ENCODE measurements at regions not wholly inside any gene's neighbourhood (a gene's known extent, or its start where the extent isn't known, plus 50 kb on each side); places are given as distances from the start of the nearest gene placed in this dataset.

DNA sequence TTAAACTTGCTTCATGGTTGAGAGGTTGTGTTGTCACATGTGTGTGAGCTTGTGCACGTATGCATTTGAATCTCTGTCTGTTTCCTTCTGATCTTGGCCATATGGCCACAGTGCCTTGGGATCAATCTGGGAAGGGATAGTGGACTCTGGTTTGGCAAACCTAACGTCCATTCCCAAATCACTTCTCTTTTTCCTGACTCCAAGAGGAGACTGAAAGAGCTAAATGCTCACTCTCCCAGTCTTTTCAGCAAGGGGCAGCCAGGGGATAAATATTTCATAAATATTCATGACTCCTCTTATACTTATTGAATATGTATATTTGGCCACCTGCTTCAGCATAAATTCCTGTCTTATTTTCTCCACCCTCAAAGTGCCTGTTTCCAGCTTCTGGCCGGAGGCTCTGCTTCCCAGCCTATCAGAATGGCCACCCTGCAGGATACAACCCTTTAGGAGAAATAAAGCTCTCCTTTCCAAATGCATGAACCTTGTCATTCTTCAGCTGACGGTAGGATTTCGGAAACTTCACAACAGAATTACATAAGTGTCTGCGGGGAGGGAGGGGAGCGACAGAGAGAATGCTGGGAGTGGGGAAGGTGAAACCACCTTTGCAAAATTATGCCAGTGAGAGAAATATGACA, 112.2 kb upstream of the COPS8 start:
- CTCF ChIA-PET, result no interaction called here
- H3K27ac Mint-ChIP-seq, result no peak overlapping the region
- H3K9me3 Mint-ChIP-seq, result no peaks in the 10 kb centered on the region

DNA sequence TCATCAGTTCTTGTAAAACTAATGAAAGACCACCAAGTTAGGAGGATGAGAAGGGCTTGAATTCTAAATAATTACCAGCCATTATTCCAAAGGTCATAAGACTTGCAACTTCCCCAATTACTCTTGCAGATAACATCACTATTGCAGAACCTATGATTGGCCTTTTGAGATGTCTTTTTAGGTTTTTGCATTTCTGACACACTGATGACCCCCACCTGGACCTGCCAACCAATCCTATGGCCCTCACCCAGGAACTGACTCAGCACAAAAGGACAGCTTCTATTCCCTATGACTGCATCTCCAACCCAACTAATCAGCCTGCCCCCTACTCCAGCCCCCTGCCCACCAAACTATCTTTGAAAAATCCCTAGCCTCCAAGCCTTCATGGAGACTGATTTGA, 111.5 kb upstream of the COPS8 start:
- Mint-ChIP-seq H3K4me1 (ENCODE audit: low read depth) (peaks cover 18% of the 10 kb centered on the region), H3K27me3 (no peaks in the 10 kb centered on the region), H3K27ac (no peak overlapping the region), H3K9me3 (no peaks in the 10 kb centered on the region), H3K4me3 (no peak overlapping the region), H3K36me3 (no peaks in the 10 kb centered on the region)
- intact Hi-C loops (cut with micrococcal nuclease), result no loop called here
- ChIA-PET CTCF (no interaction called here), POLR2A (no interaction called here)
- no peak for DNase-seq

More for the DNA sequence above, 112.2 kb upstream of the COPS8 start:
- intact Hi-C loops (cut with micrococcal nuclease), result no loop called here
- H3K4me1 Mint-ChIP-seq (ENCODE audit: low read depth), result peaks cover 25% of the 10 kb centered on the region
- POLR2A ChIA-PET, result no interaction called here
- no peak for DNase-seq
- H3K27me3 Mint-ChIP-seq, result no peaks in the 10 kb centered on the region
- no peak overlapping the region for H3K4me3 Mint-ChIP-seq
- H3K36me3 Mint-ChIP-seq, result no peaks in the 10 kb centered on the region

DNA sequence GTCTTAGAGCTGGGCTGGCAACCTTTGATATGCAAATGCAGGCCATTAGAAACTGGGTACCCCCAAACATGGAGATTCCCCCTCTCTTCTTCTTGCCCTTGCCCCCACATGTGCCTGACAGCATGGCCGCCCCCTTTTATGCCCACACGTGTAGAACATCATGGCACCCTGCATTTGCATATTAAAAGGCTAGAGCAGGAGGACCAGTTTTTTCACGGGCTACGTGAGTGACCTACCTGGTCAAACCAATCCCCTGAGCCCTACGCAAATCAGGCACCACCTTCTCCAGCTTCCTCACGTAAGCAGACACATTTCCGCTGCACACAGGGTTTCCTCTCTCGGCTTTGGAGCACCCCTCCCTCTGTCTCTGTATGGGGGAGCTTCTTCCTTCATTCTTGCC, 110.9 kb upstream of the COPS8 start:
- intact Hi-C loops (cut with micrococcal nuclease), result no loop called here
- ChIA-PET CTCF (no interaction called here), POLR2A (no interaction called here)
- Mint-ChIP-seq H3K27ac (no peak overlapping the region), H3K4me1 (ENCODE audit: low read depth) (peaks cover 12% of the 10 kb centered on the region), H3K4me3 (no peak overlapping the region), H3K9me3 (no peaks in the 10 kb centered on the region), H3K27me3 (no peaks in the 10 kb centered on the region), H3K36me3 (no peaks in the 10 kb centered on the region)
- no peak for DNase-seq

DNA sequence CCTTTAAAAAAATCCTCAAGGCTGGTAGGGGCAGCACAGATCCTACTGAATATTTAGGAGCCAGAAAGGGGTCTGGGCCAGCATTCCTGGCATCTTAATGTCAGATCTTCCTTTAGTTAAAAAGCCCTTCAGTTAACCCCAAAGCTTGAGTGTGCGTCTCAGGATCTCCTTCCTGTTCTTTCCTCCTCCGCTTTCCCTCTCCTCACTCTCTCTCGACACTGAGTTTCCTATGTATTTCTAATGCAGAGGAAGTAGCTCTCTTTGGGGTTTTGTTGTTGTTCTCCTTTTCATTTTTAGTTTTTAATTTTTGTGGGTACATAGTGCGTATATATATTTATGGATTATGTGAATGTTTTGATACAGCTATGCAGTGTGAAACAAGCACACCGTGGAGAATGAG, 109.9 kb upstream of the COPS8 start:
- Mint-ChIP-seq H3K27ac (no peak overlapping the region), H3K9me3 (no peaks in the 10 kb centered on the region), H3K4me1 (ENCODE audit: low read depth) (peaks cover 3% of the 10 kb centered on the region), H3K36me3 (no peaks in the 10 kb centered on the region), H3K27me3 (no peaks in the 10 kb centered on the region), H3K4me3 (no peak overlapping the region)
- CTCF ChIA-PET, result no interaction called here
- POLR2A ChIA-PET, result no interaction called here
- no peak for DNase-seq
- intact Hi-C loops (cut with micrococcal nuclease), result no loop called here

DNA sequence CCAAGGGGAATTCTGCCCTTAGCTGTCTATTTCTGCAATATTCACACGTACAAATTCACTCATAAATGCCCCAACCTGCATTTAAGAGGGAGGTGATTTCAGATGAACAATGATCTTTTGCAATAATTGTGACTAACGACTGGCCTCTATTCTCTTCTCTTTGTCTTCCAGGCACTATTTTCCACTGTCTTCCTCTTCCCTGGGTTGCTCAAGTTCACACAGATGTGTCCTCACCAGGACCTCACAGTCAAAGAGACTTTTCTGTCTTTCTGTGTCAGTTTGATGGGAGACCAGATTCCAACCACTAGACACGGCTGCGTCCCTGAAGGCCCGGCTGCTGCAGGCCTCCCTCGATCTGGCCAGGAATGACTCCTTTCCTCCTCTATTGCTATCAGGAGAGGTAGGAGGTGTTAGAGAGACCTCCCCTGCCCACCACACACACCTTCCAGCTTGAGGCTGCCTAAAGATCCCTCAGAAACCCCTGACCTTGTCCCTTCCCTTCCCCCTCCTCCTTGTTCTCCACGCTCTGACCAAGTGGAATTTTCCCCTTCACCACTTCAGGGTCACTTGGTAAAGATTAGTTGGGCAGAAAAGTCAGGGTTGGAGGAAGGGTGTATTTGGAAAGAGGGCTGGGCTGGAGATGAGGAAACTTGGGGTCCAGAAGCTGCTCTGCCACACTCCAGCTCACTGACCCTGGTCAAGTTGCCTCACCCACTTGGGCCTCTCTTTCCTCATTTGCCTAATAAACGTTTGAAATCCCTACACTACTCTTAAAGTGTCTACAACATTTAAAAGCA, 109.2 kb upstream of the COPS8 start:
- H3K27ac Mint-ChIP-seq, result no peak overlapping the region
- no peak overlapping the region for H3K4me3 Mint-ChIP-seq
- H3K9me3 Mint-ChIP-seq, result no peaks in the 10 kb centered on the region
- DNase-seq, result no peak
- intact Hi-C loops (cut with micrococcal nuclease), result no loop called here
- CTCF ChIA-PET, result no interaction called here
- H3K36me3 Mint-ChIP-seq, result no peaks in the 10 kb centered on the region
- no peaks in the 10 kb centered on the region for H3K27me3 Mint-ChIP-seq
- POLR2A ChIA-PET, result no interaction called here
- H3K4me1 Mint-ChIP-seq (ENCODE audit: low read depth), result no peaks in the 10 kb centered on the region

DNA sequence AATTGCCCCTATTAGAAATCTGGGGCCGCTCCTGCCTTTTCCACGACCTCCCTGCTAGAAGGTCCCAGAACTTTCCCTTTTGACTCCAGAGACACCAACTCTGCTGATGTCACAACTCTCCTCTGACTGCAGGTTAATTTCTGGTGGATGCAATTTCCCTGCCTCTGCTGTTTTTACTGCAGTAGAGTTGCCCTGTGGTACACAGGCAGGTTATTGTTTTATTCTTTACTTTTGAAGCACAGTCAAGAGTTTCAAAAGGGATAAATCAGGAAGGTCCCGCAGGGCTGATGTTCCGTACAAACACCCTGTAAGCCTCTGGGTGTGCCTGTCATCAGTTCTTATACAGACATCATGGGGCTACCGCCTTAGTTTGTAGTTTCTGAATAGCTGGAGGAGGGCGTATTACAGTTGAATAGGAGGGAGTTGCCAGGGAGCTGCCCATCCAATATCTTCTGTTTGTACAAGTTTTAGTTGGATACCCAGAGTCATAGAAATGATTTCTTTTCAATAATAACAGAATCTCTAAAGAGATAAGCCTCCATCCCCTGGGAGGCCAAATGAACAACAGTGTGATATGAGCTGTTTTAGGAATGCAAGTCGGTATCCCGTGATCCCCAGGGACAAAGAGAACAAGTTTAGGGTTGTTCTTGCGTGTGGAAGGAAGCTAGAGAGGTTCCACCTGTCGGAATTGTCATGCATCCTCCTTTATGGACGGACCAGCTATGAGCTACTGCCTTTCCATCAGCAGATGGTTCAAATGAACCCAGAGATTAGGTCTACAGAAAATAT, 108.4 kb upstream of the COPS8 start:
- no peaks in the 10 kb centered on the region for H3K4me1 Mint-ChIP-seq (ENCODE audit: low read depth)
- no peak overlapping the region for H3K4me3 Mint-ChIP-seq
- no peaks in the 10 kb centered on the region for H3K36me3 Mint-ChIP-seq
- ChIA-PET CTCF (no interaction called here), POLR2A (no interaction called here)
- intact Hi-C loops (cut with micrococcal nuclease), result no loop called here
- no peak overlapping the region for H3K27ac Mint-ChIP-seq
- H3K27me3 Mint-ChIP-seq, result no peaks in the 10 kb centered on the region
- no peak for DNase-seq
- no peaks in the 10 kb centered on the region for H3K9me3 Mint-ChIP-seq

DNA sequence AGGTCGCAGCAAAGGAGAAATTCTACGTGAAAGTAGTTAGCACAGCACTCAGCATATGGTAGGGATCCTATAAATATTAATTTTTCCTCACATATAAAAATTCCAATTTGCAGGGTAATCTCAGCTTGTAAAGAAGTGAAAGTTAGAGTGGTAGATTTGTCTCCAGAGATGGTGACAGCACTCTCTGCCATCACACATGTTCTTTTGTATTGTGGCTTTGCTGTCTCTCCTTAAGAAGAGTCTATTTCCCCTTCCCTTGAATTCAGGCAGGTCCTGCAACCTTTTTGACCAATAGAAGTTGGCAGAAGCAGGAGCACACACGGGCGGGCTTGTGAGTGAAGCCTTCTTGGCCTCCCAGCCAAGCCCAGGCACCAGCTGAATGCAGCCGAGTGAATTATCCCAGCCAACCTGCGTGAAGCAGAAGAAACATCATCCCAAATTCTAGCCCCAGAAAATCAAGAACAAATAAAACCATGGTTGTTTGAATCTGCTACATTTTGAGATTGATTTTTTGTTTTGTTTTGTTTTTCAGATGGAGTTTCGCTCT, 107.8 kb upstream of the COPS8 start:
- CTCF ChIA-PET, result no interaction called here
- Mint-ChIP-seq H3K4me1 (ENCODE audit: low read depth) (no peaks in the 10 kb centered on the region), H3K27ac (no peak overlapping the region), H3K9me3 (peaks cover 6% of the 10 kb centered on the region), H3K27me3 (no peaks in the 10 kb centered on the region), H3K4me3 (no peak overlapping the region), H3K36me3 (no peaks in the 10 kb centered on the region)
- no peak for DNase-seq
- POLR2A ChIA-PET, result no interaction called here
- intact Hi-C loops (cut with micrococcal nuclease), result no loop called here

DNA sequence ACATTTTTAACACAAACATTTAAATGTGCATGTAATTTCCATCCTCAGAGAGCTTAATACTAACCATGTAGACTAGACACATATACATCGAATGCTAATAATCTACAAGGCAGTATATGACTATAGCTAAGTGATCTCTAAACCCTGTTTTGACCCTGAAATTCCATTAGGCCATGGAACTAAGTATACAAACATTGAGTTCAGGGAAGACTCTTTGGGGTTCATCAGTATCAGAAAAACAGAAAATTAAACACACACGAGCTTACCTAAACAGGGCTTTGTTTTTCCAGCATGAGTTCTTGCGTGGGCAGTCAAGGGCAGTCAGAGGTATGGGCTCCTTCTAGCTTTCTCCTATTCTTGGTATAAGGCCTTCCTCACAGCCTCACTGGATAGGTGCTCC, 106.0 kb upstream of the COPS8 start:
- Mint-ChIP-seq H3K36me3 (no peaks in the 10 kb centered on the region), H3K9me3 (peaks cover 14% of the 10 kb centered on the region), H3K27ac (no peak overlapping the region), H3K4me1 (ENCODE audit: low read depth) (no peaks in the 10 kb centered on the region), H3K4me3 (no peak overlapping the region), H3K27me3 (no peaks in the 10 kb centered on the region)
- intact Hi-C loops (cut with micrococcal nuclease), result no loop called here
- CTCF ChIA-PET, result no interaction called here
- POLR2A ChIA-PET, result no interaction called here
- no peak for DNase-seq

DNA sequence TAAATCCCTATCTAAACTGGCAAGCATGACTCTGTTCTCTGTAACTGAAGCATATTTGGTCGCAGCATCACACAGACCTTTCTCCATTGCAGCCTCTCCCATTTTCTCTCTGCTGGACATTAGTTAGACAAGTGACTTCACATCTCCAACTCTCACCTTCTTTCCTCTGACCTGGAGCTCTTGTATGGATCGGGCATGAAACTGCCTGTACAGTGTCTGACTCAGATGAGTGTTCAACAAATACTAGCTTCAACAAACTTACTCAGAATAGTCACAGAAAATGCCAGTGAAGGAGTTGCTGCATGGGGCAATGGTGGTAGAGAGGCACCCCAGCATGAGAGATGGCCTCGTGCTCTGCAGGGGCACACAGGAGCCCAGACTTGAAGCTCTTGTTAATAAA, 104.7 kb upstream of the COPS8 start:
- Mint-ChIP-seq H3K4me1 (ENCODE audit: low read depth) (no peaks in the 10 kb centered on the region), H3K4me3 (no peak overlapping the region), H3K27me3 (no peaks in the 10 kb centered on the region), H3K27ac (no peak overlapping the region), H3K9me3 (peaks cover 14% of the 10 kb centered on the region), H3K36me3 (no peaks in the 10 kb centered on the region)
- CTCF ChIA-PET, result no interaction called here
- POLR2A ChIA-PET, result no interaction called here
- intact Hi-C loops (cut with micrococcal nuclease), result no loop called here
- no peak for DNase-seq

DNA sequence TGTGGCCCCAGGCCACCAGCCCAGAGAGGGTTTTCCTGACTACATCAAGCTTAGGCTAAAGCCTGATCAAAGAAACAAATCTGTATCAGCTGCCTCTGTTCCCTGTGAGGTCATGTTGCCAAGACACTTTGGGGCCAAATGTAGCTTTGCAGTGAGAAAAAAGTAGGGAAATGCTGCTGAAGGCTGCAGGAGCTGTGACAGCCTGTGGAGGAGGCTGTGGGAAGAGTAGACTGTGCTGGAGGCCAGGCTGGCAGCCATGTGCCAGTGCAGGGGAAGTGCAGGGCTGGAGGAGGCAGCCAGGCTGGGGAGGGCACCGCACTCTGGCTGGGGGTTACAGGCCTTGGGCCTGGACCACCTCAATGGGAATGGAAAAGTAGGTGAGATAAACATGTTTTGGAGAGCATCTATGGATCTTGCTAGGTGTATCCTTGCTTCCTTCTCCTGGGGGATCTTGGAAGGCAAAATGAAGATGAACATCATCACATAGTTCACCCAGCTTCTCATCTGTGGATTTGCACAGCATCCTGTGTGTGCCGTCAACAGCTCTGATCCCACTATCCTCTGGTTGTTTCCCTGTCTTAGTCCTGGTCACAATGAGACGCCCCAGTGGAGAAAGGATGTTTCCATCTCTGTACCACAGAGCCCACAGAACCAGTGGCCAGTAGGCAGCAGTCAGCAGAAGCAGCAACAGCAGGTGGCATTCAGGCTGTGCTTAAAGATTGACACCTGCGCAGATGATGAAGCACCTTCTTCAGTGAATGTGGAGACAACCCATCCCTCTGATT, 103.8 kb upstream of the COPS8 start:
- Mint-ChIP-seq H3K36me3 (no peaks in the 10 kb centered on the region), H3K27ac (no peak overlapping the region), H3K27me3 (no peaks in the 10 kb centered on the region), H3K9me3 (peaks cover 14% of the 10 kb centered on the region), H3K4me3 (no peak overlapping the region), H3K4me1 (ENCODE audit: low read depth) (no peaks in the 10 kb centered on the region)
- ChIA-PET POLR2A (no interaction called here), CTCF (no interaction called here)
- intact Hi-C loops (cut with micrococcal nuclease), result no loop called here
- no peak for DNase-seq

DNA sequence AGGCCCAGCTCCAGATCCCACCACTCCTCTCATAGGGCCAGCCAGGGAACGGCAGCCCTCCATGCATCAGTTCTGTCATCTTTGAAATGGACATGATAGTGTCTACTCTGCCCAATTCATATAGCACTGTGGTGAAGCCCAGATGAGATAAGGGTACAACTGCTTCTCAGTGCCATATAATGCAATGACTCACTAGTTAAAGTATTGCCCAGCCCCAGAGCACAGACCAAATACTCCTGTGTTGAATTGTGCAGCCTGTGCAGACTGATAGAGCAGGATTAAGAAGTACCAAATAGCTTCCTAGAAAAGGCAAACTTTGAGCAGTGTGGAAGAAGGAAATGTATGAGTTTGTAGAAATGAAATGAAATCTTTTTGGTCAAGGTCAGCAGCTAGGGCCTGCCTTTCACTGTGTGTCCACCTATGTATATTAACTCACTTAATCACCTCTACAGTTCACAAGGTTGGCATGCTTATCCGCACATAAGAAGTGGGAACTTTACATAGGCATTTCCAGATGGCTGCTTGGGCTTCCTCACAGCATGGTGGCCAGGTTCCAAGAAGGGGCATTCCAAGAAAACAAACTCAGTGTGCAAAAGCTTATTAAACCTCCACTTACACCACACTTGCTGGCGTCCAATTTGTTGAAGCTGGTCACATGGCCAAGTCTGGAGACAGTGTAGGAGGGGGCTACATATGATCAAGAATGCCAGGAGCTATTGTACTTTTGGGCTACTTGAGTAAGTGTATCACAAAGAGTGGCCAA, 102.8 kb upstream of the COPS8 start:
- peaks cover 14% of the 10 kb centered on the region for H3K9me3 Mint-ChIP-seq
- H3K27me3 Mint-ChIP-seq, result no peaks in the 10 kb centered on the region
- H3K36me3 Mint-ChIP-seq, result no peaks in the 10 kb centered on the region
- ChIA-PET CTCF (no interaction called here), POLR2A (no interaction called here)
- H3K27ac Mint-ChIP-seq, result no peak overlapping the region
- no peak for DNase-seq
- no peaks in the 10 kb centered on the region for H3K4me1 Mint-ChIP-seq (ENCODE audit: low read depth)
- intact Hi-C loops (cut with micrococcal nuclease), result no loop called here
- H3K4me3 Mint-ChIP-seq, result no peak overlapping the region
